Naive B cell (primary cell): ENCODE measurements at regions not wholly inside any gene's neighbourhood (a gene's known extent, or its start where the extent isn't known, plus 50 kb on each side); places are given as distances from the start of the nearest gene placed in this dataset.
"Not testable (repeated sequence)": the region's sequence is repeated elsewhere in the genome, so short reads cannot be mapped to it uniquely, and the experiment has no call there.

ENCODE experiments used
- ATAC-seq, 2 donors: fragments of 150-1000 bp; cut with Tn5 transposase; 2 replicates each; pipeline ENCODE4 v1.10.0; 2021; ENCODE audit warnings: low read depth in 2 of 2, mild to moderate bottlenecking in 2 of 2, moderate library complexity in 2 of 2
- DNase-seq: peaks from one replicate; pipeline ENCODE4 v3.0.0; 2022
- H3K27ac Mint-ChIP-seq, 6 donors: one replicate each; pipeline ENCODE4 v1.8.0; 2020 to 2022; ENCODE audit warnings: mild to moderate bottlenecking in 6 of 6, mixed read lengths in 6 of 6, moderate library complexity in 5 of 6, inconsistent platforms in 2 of 6
- H3K27me3 Mint-ChIP-seq, 3 donors: one replicate each; pipeline ENCODE4 v1.8.0; 2021 to 2022; ENCODE audit warnings: mixed read lengths in 3 of 3, mild to moderate bottlenecking in 1 of 3
- H3K36me3 Mint-ChIP-seq, 2 donors: one replicate each; pipeline ENCODE4 v1.8.0; 2020 to 2022; ENCODE audit warnings: mixed read lengths in 2 of 2, inconsistent platforms in 1 of 2, mild to moderate bottlenecking in 1 of 2
- H3K4me1 Mint-ChIP-seq, 3 donors: one replicate each; pipeline ENCODE4 v1.8.0; 2020 to 2022; ENCODE audit warnings: mixed read lengths in 3 of 3, inconsistent platforms in 1 of 3, mild to moderate bottlenecking in 1 of 3, moderate library complexity in 1 of 3
- H3K4me3 Mint-ChIP-seq, 8 donors: one replicate each; pipeline ENCODE4 v1.8.0; 2020 to 2022; ENCODE audit warnings: mild to moderate bottlenecking in 8 of 8, mixed read lengths in 8 of 8, moderate library complexity in 8 of 8, inconsistent platforms in 2 of 8
- H3K9me3 Mint-ChIP-seq, 7 donors: one replicate each; pipeline ENCODE4 v1.8.0; 2020 to 2022; ENCODE audit warnings: mixed read lengths in 7 of 7, mild to moderate bottlenecking in 5 of 7, inconsistent platforms in 2 of 7, moderate library complexity in 1 of 7

DNA sequence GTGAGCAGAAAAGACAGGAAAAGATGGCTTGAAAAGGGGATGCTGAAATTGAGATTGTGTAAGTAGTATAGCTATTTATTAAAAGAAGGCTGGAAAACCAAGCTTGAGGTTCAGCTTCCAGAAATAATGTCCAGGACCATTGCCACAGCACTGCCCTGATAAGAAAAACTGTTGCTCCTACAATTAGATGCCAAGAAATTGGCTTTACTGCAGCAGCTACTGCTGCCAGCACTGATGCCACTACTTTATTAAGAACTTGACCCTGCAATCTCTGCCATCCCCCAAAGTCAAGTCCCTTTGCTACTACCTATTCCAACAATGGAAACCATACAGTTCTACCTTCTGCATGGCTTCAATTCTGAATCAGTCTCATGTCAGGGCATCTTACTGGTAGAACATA lies 130.0 kb upstream of the VAMP7 start:
- no peak overlapping the region for H3K27ac Mint-ChIP-seq
- DNase-seq (no peak), ATAC-seq (no peak)
- H3K4me1 Mint-ChIP-seq = peaks cover 0 to 3% (median 0%) of the 10 kb centered on the region in 3 donors
- H3K4me3 Mint-ChIP-seq = no peak overlapping the region
- H3K36me3 Mint-ChIP-seq = no peaks in the 10 kb centered on the region
- H3K27me3 Mint-ChIP-seq = no peaks in the 10 kb centered on the region
- H3K9me3 Mint-ChIP-seq = peaks cover 0 to 11% (median 2%) of the 10 kb centered on the region in 7 donors

GRCh38 chrX:155747520-155747919 lies 133.6 kb upstream of the VAMP7 start:
- peaks cover 0 to 13% (median 2%) of the 10 kb centered on the region in 7 donors for H3K9me3 Mint-ChIP-seq
- no peak for ATAC-seq

DNA sequence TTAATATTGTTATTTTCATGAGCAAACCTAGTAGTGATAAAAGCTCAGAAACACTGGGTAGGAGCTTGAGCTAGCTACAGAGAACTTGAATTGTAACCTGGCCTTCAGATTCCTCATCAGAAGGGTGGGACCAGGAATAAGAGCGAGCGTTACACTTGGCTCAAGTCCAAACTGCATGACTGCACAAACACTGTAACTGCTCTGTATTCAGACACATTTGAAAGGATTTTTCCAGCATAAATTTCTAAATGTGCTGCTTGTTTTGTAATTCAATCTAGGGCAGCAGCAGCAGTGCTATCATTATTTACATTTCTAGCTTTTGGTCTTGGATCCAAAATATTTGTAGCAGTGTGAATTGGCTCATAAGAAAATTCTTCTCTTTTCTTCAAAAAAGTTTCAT lies 133.0 kb upstream of the TMLHE start:
- DNase-seq (no peak), ATAC-seq (no peak)
- Mint-ChIP-seq H3K27me3 (peaks cover 0 to 6% (median 6%) of the 10 kb centered on the region in 3 donors), H3K4me1 (peaks cover 0 to 3% (median 0%) of the 10 kb centered on the region in 3 donors), H3K9me3 (peaks cover under 1 to 14% (median 5%) of the 10 kb centered on the region in 7 donors), H3K27ac (no peak overlapping the region), H3K4me3 (no peak overlapping the region), H3K36me3 (peaks cover 0 to 6% of the 10 kb centered on the region in 2 donors)

More at GRCh38 chrX:155747520-155747919, 133.6 kb upstream of the VAMP7 start:
- no peaks in the 10 kb centered on the region for H3K36me3 Mint-ChIP-seq
- H3K27me3 Mint-ChIP-seq = peaks cover 0 to 4% (median 0%) of the 10 kb centered on the region in 3 donors
- DNase-seq = no peak
- peaks cover 0 to 3% (median 0%) of the 10 kb centered on the region in 3 donors for H3K4me1 Mint-ChIP-seq
- H3K4me3 Mint-ChIP-seq = no peak overlapping the region
- no peak overlapping the region for H3K27ac Mint-ChIP-seq

- H3K9me3 Mint-ChIP-seq = peaks cover 3 to 12% (median 9%) of the 10 kb centered on the region in 7 donors
- ATAC-seq = no peak
- no peak for DNase-seq
- H3K36me3 Mint-ChIP-seq = peaks cover 0 to 8% of the 10 kb centered on the region in 2 donors
- H3K27ac Mint-ChIP-seq = no peak overlapping the region
- peaks cover 0 to 6% (median 6%) of the 10 kb centered on the region in 3 donors for H3K27me3 Mint-ChIP-seq
- H3K4me3 Mint-ChIP-seq = no peak overlapping the region
- peaks cover 0 to 3% (median 0%) of the 10 kb centered on the region in 3 donors for H3K4me1 Mint-ChIP-seq
Measured at GRCh38 chrX:155744534-155744933, 131.8 kb upstream of the TMLHE start.

- H3K27ac Mint-ChIP-seq, ATAC-seq, DNase-seq, H3K27me3 Mint-ChIP-seq, H3K36me3 Mint-ChIP-seq: not testable (repeated sequence)
- Mint-ChIP-seq H3K9me3 (peaks cover 0 to 13% (median 3%) of the 10 kb centered on the region in 7 donors), H3K4me3 (peak overlapping the region in 1 of 8 donors; percentile 37), H3K4me1 (peaks cover 15 to 34% (median 21%) of the 10 kb centered on the region in 3 donors)
Measured at GRCh38 chrX:155728335-155728734, 115.6 kb upstream of the TMLHE start.

- Mint-ChIP-seq H3K27me3 (no peaks in the 10 kb centered on the region), H3K36me3 (no peaks in the 10 kb centered on the region), H3K4me1 (peaks cover 0 to 22% (median 11%) of the 10 kb centered on the region in 3 donors), H3K27ac (peak overlapping the region in 1 of 6 donors; percentile 56), H3K9me3 (peaks cover 0 to 12% (median 6%) of the 10 kb centered on the region in 7 donors), H3K4me3 (peak overlapping the region in 6 of 8 donors; percentile 9 to 70 (median 60))
- ATAC-seq = peak; percentile 37 to 56
- DNase-seq = no peak
Measured at GRCh38 chrX:155718972-155719586, 106.3 kb upstream of the TMLHE start.

GRCh38 chrX:155715141-155715540 lies 102.4 kb upstream of the TMLHE start:
- Mint-ChIP-seq H3K27me3 (no peaks in the 10 kb centered on the region), H3K4me1 (peaks cover 0 to 19% (median 10%) of the 10 kb centered on the region in 3 donors), H3K9me3 (peaks cover 13 to 36% (median 24%) of the 10 kb centered on the region in 7 donors), H3K36me3 (peaks cover 0 to 18% of the 10 kb centered on the region in 2 donors), H3K27ac (no peak overlapping the region), H3K4me3 (no peak overlapping the region)
- ATAC-seq = no peak
- DNase-seq = no peak

GRCh38 chrX:155695419-155695818 lies 82.7 kb upstream of the TMLHE start:
- Mint-ChIP-seq H3K27ac (no peak overlapping the region), H3K36me3 (no peaks in the 10 kb centered on the region), H3K4me3 (no peak overlapping the region), H3K4me1 (no peaks in the 10 kb centered on the region), H3K9me3 (peaks cover 0 to 13% (median 4%) of the 10 kb centered on the region in 7 donors), H3K27me3 (no peaks in the 10 kb centered on the region)
- DNase-seq (no peak), ATAC-seq (no peak)

DNA sequence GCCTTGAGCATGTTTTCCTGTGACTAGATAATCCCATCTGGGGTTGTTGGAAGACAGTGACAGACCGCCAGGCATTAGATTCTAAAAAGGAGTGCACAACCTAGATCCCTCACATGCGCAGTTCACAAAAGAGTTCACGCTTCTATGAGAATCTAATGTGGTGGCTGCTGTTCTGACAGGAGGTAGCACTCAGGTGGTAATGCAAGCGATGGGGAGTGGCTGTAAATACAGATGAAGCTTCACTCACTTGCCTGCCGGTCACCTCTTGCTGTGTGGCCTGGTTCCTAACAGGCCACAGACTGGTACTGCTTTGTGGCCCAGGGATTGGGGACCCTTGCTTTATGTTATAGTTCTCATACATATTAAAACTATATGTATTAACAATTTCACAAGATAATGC lies 81.9 kb upstream of the TMLHE start:
- no peak overlapping the region for H3K27ac Mint-ChIP-seq
- no peaks in the 10 kb centered on the region for H3K27me3 Mint-ChIP-seq
- peaks cover 0 to 13% (median 4%) of the 10 kb centered on the region in 7 donors for H3K9me3 Mint-ChIP-seq
- H3K4me1 Mint-ChIP-seq = no peaks in the 10 kb centered on the region
- DNase-seq (no peak), ATAC-seq (no peak)
- H3K4me3 Mint-ChIP-seq = no peak overlapping the region
- H3K36me3 Mint-ChIP-seq = no peaks in the 10 kb centered on the region

- Mint-ChIP-seq H3K4me3 (no peak overlapping the region), H3K36me3 (no peaks in the 10 kb centered on the region), H3K4me1 (no peaks in the 10 kb centered on the region), H3K27ac (no peak overlapping the region), H3K9me3 (peaks cover 0 to 10% (median 4%) of the 10 kb centered on the region in 7 donors), H3K27me3 (no peaks in the 10 kb centered on the region)
- DNase-seq = no peak
- ATAC-seq = no peak
Measured at GRCh38 chrX:155682834-155683233, 70.1 kb upstream of the TMLHE start.

- DNase-seq (no peak), ATAC-seq (no peak)
- Mint-ChIP-seq H3K27ac (no peak overlapping the region), H3K4me3 (no peak overlapping the region), H3K4me1 (no peaks in the 10 kb centered on the region), H3K9me3 (peaks cover 0 to 10% (median 0%) of the 10 kb centered on the region in 7 donors), H3K36me3 (no peaks in the 10 kb centered on the region), H3K27me3 (no peaks in the 10 kb centered on the region)
Measured at GRCh38 chrX:155679715-155680114, 67.0 kb upstream of the TMLHE start.

DNA sequence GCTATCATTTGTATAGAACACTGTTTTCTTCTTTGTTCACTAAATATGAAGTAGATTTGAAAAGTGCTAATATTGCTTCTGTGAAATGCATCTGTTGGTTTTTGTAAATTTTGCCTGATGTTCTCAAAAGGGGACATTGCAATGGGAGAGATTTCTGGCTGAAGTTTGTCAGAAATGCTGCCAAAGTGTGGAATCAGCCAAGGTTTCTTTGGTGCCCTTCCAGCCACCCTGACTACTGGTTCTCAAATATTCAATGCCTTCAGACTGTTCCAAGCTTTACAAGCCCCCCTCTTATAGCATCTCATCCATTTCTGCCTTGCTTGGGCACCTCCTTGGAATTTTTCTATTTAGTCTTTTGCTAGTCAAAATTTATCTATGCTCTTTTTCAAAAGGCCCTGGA lies 60.6 kb upstream of the TMLHE start:
- H3K4me1 Mint-ChIP-seq = no peaks in the 10 kb centered on the region
- H3K4me3 Mint-ChIP-seq = no peak overlapping the region
- peaks cover 0 to 9% (median 0%) of the 10 kb centered on the region in 7 donors for H3K9me3 Mint-ChIP-seq
- H3K27me3 Mint-ChIP-seq = no peaks in the 10 kb centered on the region
- ATAC-seq (no peak), DNase-seq (no peak)
- no peaks in the 10 kb centered on the region for H3K36me3 Mint-ChIP-seq
- H3K27ac Mint-ChIP-seq = no peak overlapping the region

DNA sequence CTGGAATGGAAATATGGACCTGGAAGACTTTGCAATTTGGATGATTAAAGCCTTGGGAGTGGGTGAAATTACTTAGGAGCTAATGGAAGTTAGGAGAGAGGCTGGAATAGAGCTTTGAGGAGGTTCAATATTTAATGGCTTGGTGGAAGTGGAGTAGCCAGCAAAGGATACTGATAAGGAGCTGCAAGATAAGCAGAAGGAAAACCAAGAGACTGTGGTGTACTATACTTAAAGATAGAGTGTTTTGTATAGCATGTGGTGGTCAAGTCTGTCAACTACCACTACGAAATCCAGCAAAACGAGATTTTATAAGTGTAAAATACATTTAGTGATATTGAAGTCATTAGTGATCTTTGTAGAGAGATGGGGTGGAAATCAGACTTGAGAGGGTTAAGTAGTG lies 54.0 kb upstream of the TMLHE start:
- DNase-seq (no peak), ATAC-seq (no peak)
- Mint-ChIP-seq H3K4me3 (no peak overlapping the region), H3K9me3 (peaks cover 0 to 12% (median 3%) of the 10 kb centered on the region in 7 donors), H3K27ac (peak overlapping the region in 1 of 6 donors; percentile 5), H3K4me1 (no peaks in the 10 kb centered on the region), H3K27me3 (no peaks in the 10 kb centered on the region), H3K36me3 (no peaks in the 10 kb centered on the region)
